Neural progenitor cell (in vitro differentiated cells): ENCODE measurements at regions not wholly inside any gene's neighbourhood (a gene's known extent, or its start where the extent isn't known, plus 50 kb on each side); places are given as distances from the start of the nearest gene placed in this dataset.

Source experiments
- EZH2phosphoT487 ChIP-seq: fragments of 200-600 bp; sonication (generic); IDR thresholded peaks from 2 replicates; pipeline ENCODE4 v1.6.1; 2017; ENCODE audit warnings: antibody characterized with exemption
- TF ChIP-seq, protein P1 (sequence below): fragments of 200-600 bp; sonication (generic); IDR thresholded peaks from 2 replicates; pipeline ENCODE4 v1.5.1; 2017; ENCODE audit warnings: antibody characterized with exemption, mild to moderate bottlenecking

DNA sequence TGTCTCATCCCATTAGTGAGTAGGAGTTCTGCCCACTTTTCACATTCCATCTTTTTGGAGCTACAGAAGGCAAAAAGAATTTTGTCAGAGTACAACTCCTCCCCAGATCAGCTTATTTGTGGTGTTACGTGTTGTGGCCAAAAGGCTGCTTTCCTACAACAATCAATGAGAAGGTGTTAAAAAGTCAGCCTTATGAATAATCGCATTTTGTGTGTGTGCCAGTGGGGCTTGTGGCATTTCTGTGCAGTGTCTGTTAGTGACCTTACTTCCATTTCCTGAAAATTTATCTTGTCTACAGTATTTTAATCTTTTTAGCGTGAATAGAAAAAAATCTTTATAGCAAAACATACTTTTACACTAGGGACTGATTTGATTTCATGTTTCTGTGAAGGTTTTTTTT lies 458.3 kb upstream of the LCORL start:
- TF ChIP-seq, protein P1, sequence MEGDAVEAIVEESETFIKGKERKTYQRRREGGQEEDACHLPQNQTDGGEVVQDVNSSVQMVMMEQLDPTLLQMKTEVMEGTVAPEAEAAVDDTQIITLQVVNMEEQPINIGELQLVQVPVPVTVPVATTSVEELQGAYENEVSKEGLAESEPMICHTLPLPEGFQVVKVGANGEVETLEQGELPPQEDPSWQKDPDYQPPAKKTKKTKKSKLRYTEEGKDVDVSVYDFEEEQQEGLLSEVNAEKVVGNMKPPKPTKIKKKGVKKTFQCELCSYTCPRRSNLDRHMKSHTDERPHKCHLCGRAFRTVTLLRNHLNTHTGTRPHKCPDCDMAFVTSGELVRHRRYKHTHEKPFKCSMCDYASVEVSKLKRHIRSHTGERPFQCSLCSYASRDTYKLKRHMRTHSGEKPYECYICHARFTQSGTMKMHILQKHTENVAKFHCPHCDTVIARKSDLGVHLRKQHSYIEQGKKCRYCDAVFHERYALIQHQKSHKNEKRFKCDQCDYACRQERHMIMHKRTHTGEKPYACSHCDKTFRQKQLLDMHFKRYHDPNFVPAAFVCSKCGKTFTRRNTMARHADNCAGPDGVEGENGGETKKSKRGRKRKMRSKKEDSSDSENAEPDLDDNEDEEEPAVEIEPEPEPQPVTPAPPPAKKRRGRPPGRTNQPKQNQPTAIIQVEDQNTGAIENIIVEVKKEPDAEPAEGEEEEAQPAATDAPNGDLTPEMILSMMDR, result no peak
- TF ChIP-seq EZH2phosphoT487, result no peak
